KMS-11 (cell line): ENCODE measurements at regions not wholly inside any gene's neighbourhood (a gene's known extent, or its start where the extent isn't known, plus 50 kb on each side); places are given as distances from the start of the nearest gene placed in this dataset.

ENCODE experiments used
- H2AFZ ChIP-seq: fragments of 200-600 bp; sonication (generic); 2 replicates; pipeline ENCODE4 v1.6.1; 2016; ENCODE audit warnings: antibody characterized with exemption, mixed run types, low read depth
- H3K27ac ChIP-seq: fragments of 200-600 bp; sonication (generic); 2 replicates; pipeline ENCODE4 v1.6.1; 2016; ENCODE audit warnings: mild to moderate bottlenecking, mixed run types
- H3K27me3 ChIP-seq: fragments of 200-600 bp; sonication (generic); 2 replicates; pipeline ENCODE4 v1.6.1; 2017; ENCODE audit warnings: mild to moderate bottlenecking, low read depth, mixed run types, moderate library complexity; ENCODE audit not compliant: insufficient read depth
- H3K36me3 ChIP-seq: fragments of 200-600 bp; sonication (generic); 2 replicates; pipeline ENCODE4 v1.6.1; 2017; ENCODE audit warnings: mild to moderate bottlenecking, mixed run types; ENCODE audit not compliant: insufficient read depth
- H3K4me1 ChIP-seq: fragments of 200-600 bp; sonication (generic); 2 replicates; pipeline ENCODE4 v1.6.1; 2016; ENCODE audit warnings: mild to moderate bottlenecking, low read depth, mixed run types; ENCODE audit not compliant: poor library complexity, severe bottlenecking
- H3K4me2 ChIP-seq: fragments of 200-600 bp; sonication (generic); 2 replicates; pipeline ENCODE4 v1.7.0; 2016; ENCODE audit warnings: mild to moderate bottlenecking, mixed run types
- H3K4me3 ChIP-seq: fragments of 200-600 bp; sonication (generic); IDR thresholded peaks from 2 replicates; pipeline ENCODE4 v1.6.1; 2017; ENCODE audit warnings: low read depth, low read length, mixed read lengths; ENCODE audit not compliant: insufficient read depth
- H3K79me2 ChIP-seq: fragments of 200-600 bp; sonication (generic); 2 replicates; pipeline ENCODE4 v1.6.1; 2016; ENCODE audit warnings: low read depth, mixed run types; ENCODE audit not compliant: insufficient read depth
- H3K9ac ChIP-seq: fragments of 200-600 bp; sonication (generic); 2 replicates; pipeline ENCODE4 v1.6.1; 2016; ENCODE audit warnings: mild to moderate bottlenecking, mixed run types
- H4K20me1 ChIP-seq: fragments of 200-600 bp; sonication (generic); 2 replicates; pipeline ENCODE4 v1.6.1; 2016; ENCODE audit warnings: mild to moderate bottlenecking, mixed run types; ENCODE audit not compliant: insufficient read depth
- TF ChIP-seq, protein P1 (sequence below): fragments of 200-600 bp; sonication (generic); conservative IDR thresholded peaks from 2 replicates; pipeline ENCODE4 v1.6.1; 2017; ENCODE audit warnings: low read depth, mild to moderate bottlenecking, antibody characterized with exemption, low read length, moderate library complexity, mixed read lengths

DNA sequence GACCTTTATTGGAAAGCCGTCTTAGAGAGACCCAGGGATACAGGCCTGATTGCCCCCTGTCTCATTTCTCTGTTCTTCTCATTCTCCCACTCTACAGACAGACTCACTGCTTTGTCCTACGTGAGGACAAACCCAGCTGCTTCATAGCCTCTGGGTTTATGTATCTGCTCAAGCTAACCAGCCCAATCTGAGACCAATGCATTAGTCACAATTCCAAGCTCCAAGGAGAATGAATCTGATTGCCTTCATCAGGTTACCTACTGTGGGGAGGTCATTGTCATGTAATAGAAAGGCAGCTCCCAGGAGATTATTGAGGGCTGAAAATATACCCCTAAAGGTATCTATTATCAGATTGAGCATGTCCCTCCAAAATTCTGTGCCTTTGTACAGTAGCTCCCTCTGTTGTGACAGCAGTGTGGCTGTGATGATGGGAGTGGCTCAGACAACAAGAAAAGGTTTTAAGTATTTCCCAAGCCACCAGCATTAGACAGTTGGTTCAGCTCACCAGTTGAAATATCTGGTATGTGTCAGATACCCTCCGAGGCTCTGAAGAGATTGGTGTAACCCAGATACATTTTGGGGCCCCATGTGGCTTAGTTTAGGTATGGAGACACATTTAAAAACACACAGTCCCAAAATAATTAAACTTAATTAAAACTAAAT is 123.1 kb upstream of the EEPD1 start:
- TF ChIP-seq, protein P1, sequence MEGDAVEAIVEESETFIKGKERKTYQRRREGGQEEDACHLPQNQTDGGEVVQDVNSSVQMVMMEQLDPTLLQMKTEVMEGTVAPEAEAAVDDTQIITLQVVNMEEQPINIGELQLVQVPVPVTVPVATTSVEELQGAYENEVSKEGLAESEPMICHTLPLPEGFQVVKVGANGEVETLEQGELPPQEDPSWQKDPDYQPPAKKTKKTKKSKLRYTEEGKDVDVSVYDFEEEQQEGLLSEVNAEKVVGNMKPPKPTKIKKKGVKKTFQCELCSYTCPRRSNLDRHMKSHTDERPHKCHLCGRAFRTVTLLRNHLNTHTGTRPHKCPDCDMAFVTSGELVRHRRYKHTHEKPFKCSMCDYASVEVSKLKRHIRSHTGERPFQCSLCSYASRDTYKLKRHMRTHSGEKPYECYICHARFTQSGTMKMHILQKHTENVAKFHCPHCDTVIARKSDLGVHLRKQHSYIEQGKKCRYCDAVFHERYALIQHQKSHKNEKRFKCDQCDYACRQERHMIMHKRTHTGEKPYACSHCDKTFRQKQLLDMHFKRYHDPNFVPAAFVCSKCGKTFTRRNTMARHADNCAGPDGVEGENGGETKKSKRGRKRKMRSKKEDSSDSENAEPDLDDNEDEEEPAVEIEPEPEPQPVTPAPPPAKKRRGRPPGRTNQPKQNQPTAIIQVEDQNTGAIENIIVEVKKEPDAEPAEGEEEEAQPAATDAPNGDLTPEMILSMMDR = no peak
- Histone ChIP-seq H3K27me3 (no peaks in the 10 kb centered on the region), H3K4me2 (no peak overlapping the region)

GRCh38 chr7:36032361-36032818 is 120.7 kb upstream of the EEPD1 start:
- H3K4me1 ChIP-seq = no peaks in the 10 kb centered on the region
- TF ChIP-seq, protein P1 = no peak
- H3K9ac ChIP-seq = no peak overlapping the region
- H3K79me2 ChIP-seq = no peaks in the 10 kb centered on the region
- no peak overlapping the region for H3K4me3 ChIP-seq
- H2AFZ ChIP-seq = no peak overlapping the region
- H3K36me3 ChIP-seq = no peaks in the 10 kb centered on the region
- H3K4me2 ChIP-seq = no peak overlapping the region
- no peaks in the 10 kb centered on the region for H4K20me1 ChIP-seq
- H3K27me3 ChIP-seq = no peaks in the 10 kb centered on the region
- no peak overlapping the region for H3K27ac ChIP-seq

More for the DNA sequence above, 123.1 kb upstream of the EEPD1 start:
- Histone ChIP-seq H3K36me3 (no peaks in the 10 kb centered on the region), H4K20me1 (no peaks in the 10 kb centered on the region), H3K27ac (no peak overlapping the region), H3K4me1 (no peaks in the 10 kb centered on the region), H3K4me3 (no peak overlapping the region), H2AFZ (no peak overlapping the region), H3K79me2 (no peaks in the 10 kb centered on the region), H3K9ac (no peak overlapping the region)

DNA sequence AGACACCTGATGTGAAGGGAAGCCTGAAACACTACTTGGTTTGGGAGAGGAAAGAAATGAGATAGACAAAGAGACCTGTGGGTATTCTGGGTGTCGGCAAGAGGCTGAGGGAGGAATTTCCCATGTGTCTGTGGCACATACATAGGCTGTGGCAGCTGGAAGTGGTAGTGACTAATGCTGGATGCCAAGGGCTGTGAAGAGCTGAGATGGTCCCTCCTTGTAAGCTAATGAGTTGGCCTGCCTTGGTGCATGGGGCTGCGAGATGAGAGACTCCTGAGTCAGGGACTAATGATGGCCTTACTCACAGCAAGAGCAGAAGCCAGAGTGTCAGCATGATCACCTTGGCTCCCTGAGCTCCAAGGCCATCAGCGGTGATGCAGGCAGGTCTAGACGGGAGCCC is 119.0 kb upstream of the EEPD1 start:
- TF ChIP-seq, protein P1 = no peak
- no peaks in the 10 kb centered on the region for H3K36me3 ChIP-seq
- H3K27me3 ChIP-seq = no peaks in the 10 kb centered on the region
- no peaks in the 10 kb centered on the region for H3K79me2 ChIP-seq
- H4K20me1 ChIP-seq = no peaks in the 10 kb centered on the region
- no peaks in the 10 kb centered on the region for H3K4me1 ChIP-seq
- no peak overlapping the region for H2AFZ ChIP-seq
- no peak overlapping the region for H3K4me2 ChIP-seq
- no peak overlapping the region for H3K4me3 ChIP-seq
- no peak overlapping the region for H3K27ac ChIP-seq
- no peak overlapping the region for H3K9ac ChIP-seq

- Histone ChIP-seq H4K20me1 (no peaks in the 10 kb centered on the region), H3K4me2 (no peak overlapping the region), H3K4me1 (no peaks in the 10 kb centered on the region), H3K9ac (no peak overlapping the region), H3K79me2 (no peaks in the 10 kb centered on the region), H3K27me3 (no peaks in the 10 kb centered on the region), H3K36me3 (no peaks in the 10 kb centered on the region), H2AFZ (no peak overlapping the region), H3K4me3 (no peak overlapping the region), H3K27ac (no peak overlapping the region)
- TF ChIP-seq, protein P1 = no peak
Observed at GRCh38 chr7:36035186-36035585, 117.9 kb upstream of the EEPD1 start.
